GM19452 (cell line): ENCODE measurements at regions not wholly inside any gene's neighbourhood (a gene's known extent, or its start where the extent isn't known, plus 50 kb on each side); places are given as distances from the start of the nearest gene placed in this dataset.

Experiments used
- ATAC-seq: cut with Tn5 transposase; IDR thresholded peaks from one replicate; pipeline ENCODE4 v1.9.1; 2021; ENCODE audit not compliant: unreplicated experiment

DNA sequence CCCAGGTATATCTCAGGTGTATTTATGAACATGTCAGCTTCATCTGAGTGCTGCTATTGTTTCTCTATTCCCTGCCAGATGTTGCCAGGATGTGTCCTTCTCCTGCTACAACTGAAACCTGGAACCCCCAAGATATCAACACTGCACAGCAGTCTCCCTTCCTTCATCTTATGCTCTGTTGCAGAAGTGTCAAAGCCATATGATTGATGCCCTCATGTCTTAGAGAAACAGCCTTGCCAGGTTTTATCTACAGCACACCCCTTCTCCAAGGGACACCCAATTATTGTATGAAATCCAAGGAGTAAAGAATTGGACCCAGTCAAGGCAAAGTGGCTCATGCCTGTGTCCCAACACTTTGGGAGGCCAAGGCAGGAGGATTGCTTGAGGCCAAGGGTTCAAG, 60.5 kb upstream of the GHITM start:
- ATAC-seq, result no peak

DNA sequence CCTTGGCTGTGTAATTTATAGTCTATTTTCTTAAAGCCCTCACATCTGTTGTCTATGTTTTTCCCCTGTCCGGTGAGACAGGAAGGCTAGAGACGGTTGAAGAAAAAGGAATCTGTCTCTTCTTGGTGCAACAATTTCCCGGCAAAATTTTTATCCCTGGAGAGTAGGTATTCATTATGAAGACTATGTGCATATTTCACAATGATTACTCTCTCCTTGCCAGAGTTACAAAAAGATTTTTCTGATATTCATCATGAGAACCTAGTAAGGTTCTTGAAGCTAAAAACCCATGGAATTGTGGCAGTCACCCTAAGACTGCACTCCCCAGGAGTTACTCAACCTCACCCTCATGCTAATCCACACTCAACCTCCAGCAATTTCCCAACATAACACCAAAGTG, 55.0 kb upstream of the GHITM start:
- no peak for ATAC-seq

- no peak for ATAC-seq
These were observed 52.1 kb upstream of the GHITM start for GRCh38 chr10:84087202-84087601.

GRCh38 chr10:84088626-84089025, 50.7 kb upstream of the GHITM start:
- ATAC-seq, result no peak

DNA sequence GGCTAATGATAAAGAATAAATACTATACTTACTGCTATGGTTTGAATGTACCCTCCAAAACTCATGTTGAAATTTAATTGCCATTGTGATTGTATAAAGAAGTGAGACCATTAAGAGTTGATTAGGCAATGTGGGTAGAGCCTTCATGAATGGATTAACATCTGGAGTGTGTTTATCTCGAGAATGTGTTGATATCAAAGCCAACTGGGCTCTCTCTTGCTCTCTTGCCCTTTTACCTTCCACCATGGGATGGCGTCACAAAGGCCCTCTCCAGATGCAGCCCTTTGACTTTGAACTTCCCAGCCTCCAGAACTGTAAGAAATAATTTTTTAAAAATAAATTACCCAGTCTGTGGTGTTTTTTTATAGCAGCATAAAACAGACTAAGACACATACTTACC, 50.1 kb upstream of the GHITM start:
- no peak for ATAC-seq
